ENCODE measurements at regions not wholly inside any gene's neighbourhood (a gene's known extent, or its start where the extent isn't known, plus 50 kb on each side); places are given as distances from the start of the nearest gene placed in this dataset.
A peak's percentile ranks its signal among the peaks of the same experiment; 100 is the strongest.

GRCh38 chr11:15635521-15635920 lies 520.8 kb downstream of the INSC start:
- Histone ChIP-seq H3K36me3 (ENCODE audit: control insufficient read depth, insufficient read depth, low read length) (no peaks in the 10 kb centered on the region), H3K27me3 (ENCODE audit: control insufficient read depth, insufficient read depth, low read length) (no peaks in the 10 kb centered on the region), H3K27ac (ENCODE audit: low read depth, low read length) (no peak overlapping the region), H3K9ac (ENCODE audit: low read length) (no peak overlapping the region), H3K4me1 (ENCODE audit: control insufficient read depth, insufficient read depth, low read length) (no peaks in the 10 kb centered on the region), H3K9me3 (ENCODE audit: control insufficient read depth, insufficient read depth, low read depth, low read length) (peaks cover 7% of the 10 kb centered on the region; the same call in 1 of the 2 replicates), H3K4me3 (ENCODE audit: low read depth, low read length) (no peak overlapping the region)

- H3K9me3 ChIP-seq (ENCODE audit: control insufficient read depth, insufficient read depth, low read depth, low read length) = peaks cover 7% of the 10 kb centered on the region; the same call in 1 of the 2 replicates
- H3K36me3 ChIP-seq (ENCODE audit: control insufficient read depth, insufficient read depth, low read length) = no peaks in the 10 kb centered on the region
- no peak overlapping the region for H3K27ac ChIP-seq (ENCODE audit: low read depth, low read length)
- H3K27me3 ChIP-seq (ENCODE audit: control insufficient read depth, insufficient read depth, low read length) = no peaks in the 10 kb centered on the region
- H3K4me1 ChIP-seq (ENCODE audit: control insufficient read depth, insufficient read depth, low read length) = no peaks in the 10 kb centered on the region
- H3K9ac ChIP-seq (ENCODE audit: low read length) = no peak overlapping the region
- H3K4me3 ChIP-seq (ENCODE audit: low read depth, low read length) = no peak overlapping the region
Measured at GRCh38 chr11:15636521-15637089, 521.9 kb downstream of the INSC start.

GRCh38 chr11:15638386-15638787 lies 523.7 kb downstream of the INSC start:
- no peaks in the 10 kb centered on the region for H3K27me3 ChIP-seq (ENCODE audit: control insufficient read depth, insufficient read depth, low read length)
- no peaks in the 10 kb centered on the region for H3K4me1 ChIP-seq (ENCODE audit: control insufficient read depth, insufficient read depth, low read length)
- H3K36me3 ChIP-seq (ENCODE audit: control insufficient read depth, insufficient read depth, low read length) = no peaks in the 10 kb centered on the region
- no peak overlapping the region for H3K27ac ChIP-seq (ENCODE audit: low read depth, low read length)
- no peak overlapping the region for H3K4me3 ChIP-seq (ENCODE audit: low read depth, low read length)
- H3K9ac ChIP-seq (ENCODE audit: low read length) = no peak overlapping the region
- H3K9me3 ChIP-seq (ENCODE audit: control insufficient read depth, insufficient read depth, low read depth, low read length) = peaks cover 7% of the 10 kb centered on the region; the same call in 1 of the 2 replicates

GRCh38 chr11:15640318-15640717 lies 525.6 kb downstream of the INSC start:
- Histone ChIP-seq H3K4me1 (ENCODE audit: control insufficient read depth, insufficient read depth, low read length) (no peaks in the 10 kb centered on the region), H3K27me3 (ENCODE audit: control insufficient read depth, insufficient read depth, low read length) (no peaks in the 10 kb centered on the region), H3K4me3 (ENCODE audit: low read depth, low read length) (no peak overlapping the region), H3K9ac (ENCODE audit: low read length) (no peak overlapping the region), H3K9me3 (ENCODE audit: control insufficient read depth, insufficient read depth, low read depth, low read length) (peaks cover 7% of the 10 kb centered on the region; the same call in 1 of the 2 replicates), H3K27ac (ENCODE audit: low read depth, low read length) (no peak overlapping the region), H3K36me3 (ENCODE audit: control insufficient read depth, insufficient read depth, low read length) (no peaks in the 10 kb centered on the region)

GRCh38 chr11:15641271-15642045 lies 526.7 kb downstream of the INSC start:
- Histone ChIP-seq H3K27me3 (ENCODE audit: control insufficient read depth, insufficient read depth, low read length) (no peaks in the 10 kb centered on the region), H3K36me3 (ENCODE audit: control insufficient read depth, insufficient read depth, low read length) (no peaks in the 10 kb centered on the region), H3K9me3 (ENCODE audit: control insufficient read depth, insufficient read depth, low read depth, low read length) (peaks cover 5% of the 10 kb centered on the region; the same call in 1 of the 2 replicates), H3K4me1 (ENCODE audit: control insufficient read depth, insufficient read depth, low read length) (no peaks in the 10 kb centered on the region), H3K9ac (ENCODE audit: low read length) (no peak overlapping the region), H3K27ac (ENCODE audit: low read depth, low read length) (no peak overlapping the region), H3K4me3 (ENCODE audit: low read depth, low read length) (no peak overlapping the region)

GRCh38 chr11:15645201-15645600 lies 530.5 kb downstream of the INSC start:
- Histone ChIP-seq H3K4me1 (ENCODE audit: control insufficient read depth, insufficient read depth, low read length) (peaks cover 3% of the 10 kb centered on the region; the same call in 1 of the 2 replicates), H3K27me3 (ENCODE audit: control insufficient read depth, insufficient read depth, low read length) (no peaks in the 10 kb centered on the region), H3K27ac (ENCODE audit: low read depth, low read length) (no peak overlapping the region), H3K9ac (ENCODE audit: low read length) (no peak overlapping the region), H3K36me3 (ENCODE audit: control insufficient read depth, insufficient read depth, low read length) (no peaks in the 10 kb centered on the region), H3K9me3 (ENCODE audit: control insufficient read depth, insufficient read depth, low read depth, low read length) (no peaks in the 10 kb centered on the region), H3K4me3 (ENCODE audit: low read depth, low read length) (no peak overlapping the region)

- H3K36me3 ChIP-seq (ENCODE audit: control insufficient read depth, insufficient read depth, low read length) = no peaks in the 10 kb centered on the region
- H3K27me3 ChIP-seq (ENCODE audit: control insufficient read depth, insufficient read depth, low read length) = no peaks in the 10 kb centered on the region
- no peak overlapping the region for H3K27ac ChIP-seq (ENCODE audit: low read depth, low read length)
- H3K4me1 ChIP-seq (ENCODE audit: control insufficient read depth, insufficient read depth, low read length) = peaks cover 17% of the 10 kb centered on the region
- H3K9ac ChIP-seq (ENCODE audit: low read length) = no peak overlapping the region
- no peaks in the 10 kb centered on the region for H3K9me3 ChIP-seq (ENCODE audit: control insufficient read depth, insufficient read depth, low read depth, low read length)
- H3K4me3 ChIP-seq (ENCODE audit: low read depth, low read length) = no peak overlapping the region
Measured at GRCh38 chr11:15649371-15650104, 534.8 kb downstream of the INSC start.

GRCh38 chr11:15650105-15650938 lies 535.6 kb downstream of the INSC start:
- Histone ChIP-seq H3K36me3 (ENCODE audit: control insufficient read depth, insufficient read depth, low read length) (no peaks in the 10 kb centered on the region), H3K4me1 (ENCODE audit: control insufficient read depth, insufficient read depth, low read length) (peaks cover 17% of the 10 kb centered on the region), H3K27me3 (ENCODE audit: control insufficient read depth, insufficient read depth, low read length) (no peaks in the 10 kb centered on the region), H3K9me3 (ENCODE audit: control insufficient read depth, insufficient read depth, low read depth, low read length) (no peaks in the 10 kb centered on the region), H3K27ac (ENCODE audit: low read depth, low read length) (no peak overlapping the region), H3K9ac (ENCODE audit: low read length) (no peak overlapping the region), H3K4me3 (ENCODE audit: low read depth, low read length) (peak overlapping the region; percentile 33)

- Histone ChIP-seq H3K4me3 (ENCODE audit: low read depth, low read length) (no peak overlapping the region), H3K36me3 (ENCODE audit: control insufficient read depth, insufficient read depth, low read length) (no peaks in the 10 kb centered on the region), H3K9ac (ENCODE audit: low read length) (no peak overlapping the region), H3K9me3 (ENCODE audit: control insufficient read depth, insufficient read depth, low read depth, low read length) (no peaks in the 10 kb centered on the region), H3K27me3 (ENCODE audit: control insufficient read depth, insufficient read depth, low read length) (no peaks in the 10 kb centered on the region), H3K4me1 (ENCODE audit: control insufficient read depth, insufficient read depth, low read length) (peaks cover 17% of the 10 kb centered on the region), H3K27ac (ENCODE audit: low read depth, low read length) (no peak overlapping the region)
Measured at GRCh38 chr11:15651033-15651432, 536.3 kb downstream of the INSC start.

GRCh38 chr11:15651816-15652215 lies 537.1 kb downstream of the INSC start:
- Histone ChIP-seq H3K9ac (ENCODE audit: low read length) (no peak overlapping the region), H3K27ac (ENCODE audit: low read depth, low read length) (no peak overlapping the region), H3K4me3 (ENCODE audit: low read depth, low read length) (no peak overlapping the region), H3K4me1 (ENCODE audit: control insufficient read depth, insufficient read depth, low read length) (peaks cover 17% of the 10 kb centered on the region), H3K9me3 (ENCODE audit: control insufficient read depth, insufficient read depth, low read depth, low read length) (no peaks in the 10 kb centered on the region), H3K36me3 (ENCODE audit: control insufficient read depth, insufficient read depth, low read length) (no peaks in the 10 kb centered on the region), H3K27me3 (ENCODE audit: control insufficient read depth, insufficient read depth, low read length) (no peaks in the 10 kb centered on the region)

Measured in HUES6 (cell line).